Hematopoietic multipotent progenitor cell (in vitro differentiated cells): ENCODE measurements at regions not wholly inside any gene's neighbourhood (a gene's known extent, or its start where the extent isn't known, plus 50 kb on each side); places are given as distances from the start of the nearest gene placed in this dataset.
"Not testable (repeated sequence)": the region's sequence is repeated elsewhere in the genome, so short reads cannot be mapped to it uniquely, and the experiment has no call there.

Source experiments
- DNase-seq, 3 donors: peaks; one replicate each; pipeline ENCODE4 v3.0.0-alpha.2; 2011 to 2015; ENCODE audit warnings: low read depth in 2 of 3, low spot score in 2 of 3

DNA sequence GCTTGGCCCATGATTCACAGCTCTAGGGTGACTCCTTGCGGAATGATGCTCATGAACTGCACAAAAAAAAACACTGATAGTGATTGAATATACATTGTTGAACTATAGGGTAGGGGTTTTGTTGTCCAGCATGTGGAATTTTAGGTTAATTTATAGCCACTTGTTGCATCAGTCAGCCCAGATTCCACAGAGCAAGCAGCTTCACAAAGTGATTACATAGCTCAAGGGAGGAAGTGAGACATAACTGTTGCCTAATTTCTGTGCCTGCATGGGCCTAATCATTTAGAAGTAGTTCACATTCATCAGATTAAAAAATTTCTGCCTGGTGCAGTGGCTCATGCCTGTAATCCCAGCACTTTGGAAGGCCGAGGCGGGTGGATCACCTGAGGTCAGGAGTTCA, 142.2 kb upstream of the ZNF722 start:
- not testable (repeated sequence) for DNase-seq

DNA sequence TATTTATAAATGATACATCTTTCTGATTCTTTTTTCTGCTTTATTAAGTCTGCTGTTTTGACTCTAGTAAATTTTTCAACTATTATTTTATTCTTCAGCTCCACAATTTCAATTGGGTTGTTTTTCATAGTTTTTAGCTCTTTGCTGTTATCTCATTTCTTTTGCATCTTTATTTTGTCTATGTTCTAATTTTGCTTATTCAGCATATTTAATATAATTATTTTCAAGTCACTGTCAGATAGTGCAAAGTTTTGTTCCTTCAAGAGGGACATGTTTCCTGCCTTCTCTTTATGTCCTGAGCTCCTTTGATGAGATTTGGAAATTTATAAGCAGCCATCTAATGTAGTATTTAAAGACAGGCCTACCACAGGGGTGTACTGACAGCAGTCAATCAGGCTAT, 131.5 kb upstream of the ZNF722 start:
- no peak for DNase-seq

GRCh38 chr7:63874242-63874641, 124.4 kb upstream of the ZNF722 start:
- not testable (repeated sequence) for DNase-seq

DNA sequence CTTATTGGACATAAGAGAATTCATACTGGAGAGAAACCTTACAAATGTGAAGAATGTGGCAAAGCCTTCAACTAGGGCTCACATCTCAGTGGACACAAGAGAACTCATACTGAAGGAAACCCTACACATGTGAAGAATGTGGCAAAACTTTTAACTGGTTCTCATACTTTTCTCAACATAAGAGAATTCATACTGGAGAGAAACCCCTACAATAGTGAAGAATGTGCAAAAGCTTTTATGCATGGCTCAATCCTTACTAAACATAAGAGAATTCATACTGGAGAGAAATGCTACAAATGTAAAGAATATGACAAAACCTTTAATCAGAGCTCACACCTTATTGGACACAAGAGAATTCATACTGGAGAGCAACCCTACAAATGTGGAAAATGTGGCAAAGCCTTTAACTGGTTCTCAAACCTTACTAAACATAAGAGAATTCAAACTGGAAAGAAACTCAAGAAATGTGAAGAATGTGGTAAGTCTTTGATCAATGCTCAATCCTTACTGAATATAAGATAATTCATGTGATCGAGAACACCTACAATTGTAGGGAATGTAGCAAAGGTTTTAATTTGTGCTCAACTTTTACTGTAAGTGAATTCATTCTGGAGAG, 121.8 kb upstream of the ZNF722 start:
- no peak for DNase-seq

- DNase-seq: no peak
These were observed 111.6 kb upstream of the ZNF722 start for GRCh38 chr7:63887031-63887430.

DNA sequence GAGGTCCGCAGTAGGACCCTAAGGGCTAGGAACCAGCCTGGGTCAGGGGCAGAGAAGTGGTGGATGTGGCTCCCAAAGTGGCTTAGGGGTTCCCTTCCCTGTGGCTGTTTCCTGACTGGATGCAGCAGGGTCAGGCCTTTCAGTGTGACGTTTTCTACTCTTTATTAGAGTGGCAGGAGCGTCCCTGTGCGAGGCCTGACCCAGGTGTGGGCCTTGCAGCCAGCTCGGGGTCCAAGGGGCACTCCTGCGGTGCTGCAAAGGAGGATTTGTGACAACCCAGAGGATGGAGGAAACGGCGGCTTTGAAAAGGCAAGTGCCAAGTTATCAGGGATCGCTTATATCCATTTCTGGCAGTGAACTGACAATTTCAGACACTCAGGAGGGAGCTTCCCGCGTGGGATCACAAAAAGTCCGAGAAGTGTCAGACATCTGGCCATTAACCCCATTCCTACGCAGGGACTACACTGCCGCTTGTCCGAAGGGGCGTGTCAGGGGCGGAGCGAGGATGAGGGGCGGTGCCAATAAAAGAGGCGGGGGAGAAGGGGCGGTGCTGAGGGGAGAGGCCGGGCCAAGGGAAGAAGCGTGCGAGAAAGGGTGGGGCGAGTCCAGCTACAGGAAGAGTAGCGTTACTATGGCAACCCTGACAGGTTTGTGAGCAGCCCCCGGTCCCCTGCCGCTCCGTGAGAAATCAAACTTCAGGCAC, 98.8 kb upstream of the ZNF722 start:
- peak; percentile 72 to 91 (median 90) for DNase-seq

DNA sequence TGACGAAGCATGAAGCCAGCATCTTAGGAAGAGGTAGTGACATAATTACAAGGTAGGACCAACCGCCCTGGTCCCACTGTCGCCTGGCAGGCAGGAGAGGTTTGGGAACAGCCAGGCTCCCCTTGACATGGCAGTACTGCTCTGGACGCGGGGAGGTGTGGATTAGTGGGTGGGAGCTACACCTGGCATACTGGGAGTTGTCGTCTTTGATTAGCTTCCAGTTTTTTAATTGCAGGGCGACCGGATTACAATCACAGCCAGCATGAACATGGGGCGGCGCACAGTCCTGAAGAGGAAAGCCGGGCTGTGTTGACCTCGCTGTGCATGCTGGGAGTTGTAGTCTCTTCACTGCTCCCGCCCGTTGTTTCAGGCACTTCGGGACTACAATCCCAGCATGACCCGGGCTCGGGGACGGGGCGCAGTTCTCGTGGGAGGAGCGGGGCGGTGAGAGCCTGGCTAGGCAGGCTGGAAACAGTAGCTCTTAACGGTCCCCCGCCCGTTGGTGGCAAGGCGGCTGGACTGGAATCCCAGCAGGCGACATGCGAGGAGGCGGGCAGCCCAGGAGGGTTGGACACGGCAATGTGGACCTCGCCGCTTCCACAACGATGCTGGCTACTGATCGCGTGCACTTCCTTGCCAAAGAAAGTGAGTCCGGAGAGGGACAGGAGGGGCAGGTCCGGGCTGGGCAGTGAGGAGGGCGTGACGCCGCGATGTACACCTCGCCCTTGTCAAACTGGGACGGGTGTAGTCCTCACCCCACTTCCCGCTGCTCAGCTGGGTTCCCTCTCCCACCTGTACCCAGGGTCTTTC, 98.0 kb upstream of the ZNF722 start:
- DNase-seq: peak; percentile 75 to 98 (median 97)

DNA sequence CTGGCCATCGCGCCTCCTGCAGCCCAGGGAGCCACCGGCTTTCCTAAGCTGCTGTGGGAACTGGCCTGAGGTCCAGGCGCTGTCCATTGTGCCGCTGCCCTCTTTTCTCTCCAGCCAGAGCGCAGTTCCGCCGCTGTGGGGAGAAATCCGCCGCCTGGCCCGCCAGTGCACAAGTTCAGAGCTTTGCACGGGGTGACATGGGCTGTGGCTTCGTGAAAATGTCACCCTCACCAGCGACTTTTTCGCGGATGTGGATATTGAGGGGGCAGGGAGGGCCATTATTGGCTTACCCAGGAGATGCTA, 97.5 kb upstream of the ZNF722 start:
- DNase-seq: peak in 2 of 3 donors; percentile 6 to 15

DNA sequence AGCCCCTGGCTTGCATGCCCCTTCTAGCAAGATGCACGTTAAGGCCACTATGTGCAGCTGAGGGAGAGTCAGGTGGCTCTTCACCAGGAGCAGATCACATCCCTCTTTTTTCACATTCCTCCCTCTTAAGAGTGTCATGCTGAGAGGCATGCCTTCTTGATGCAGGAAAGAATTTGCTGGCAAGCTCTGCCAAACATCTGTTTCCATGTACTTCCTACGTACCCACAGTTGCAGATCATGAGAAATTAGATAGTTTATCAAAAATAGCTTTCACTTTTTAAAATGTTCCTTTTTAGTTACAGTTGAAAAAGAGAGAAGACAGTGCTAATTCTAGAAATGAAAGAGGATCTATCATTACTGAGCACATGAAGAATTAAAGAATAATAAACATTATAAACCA, 79.7 kb upstream of the ZNF722 start:
- DNase-seq: peak in 2 of 3 donors; percentile 24 to 75

- DNase-seq: no peak
These were observed 73.4 kb upstream of the ZNF722 start for GRCh38 chr7:63925262-63925625.

DNA sequence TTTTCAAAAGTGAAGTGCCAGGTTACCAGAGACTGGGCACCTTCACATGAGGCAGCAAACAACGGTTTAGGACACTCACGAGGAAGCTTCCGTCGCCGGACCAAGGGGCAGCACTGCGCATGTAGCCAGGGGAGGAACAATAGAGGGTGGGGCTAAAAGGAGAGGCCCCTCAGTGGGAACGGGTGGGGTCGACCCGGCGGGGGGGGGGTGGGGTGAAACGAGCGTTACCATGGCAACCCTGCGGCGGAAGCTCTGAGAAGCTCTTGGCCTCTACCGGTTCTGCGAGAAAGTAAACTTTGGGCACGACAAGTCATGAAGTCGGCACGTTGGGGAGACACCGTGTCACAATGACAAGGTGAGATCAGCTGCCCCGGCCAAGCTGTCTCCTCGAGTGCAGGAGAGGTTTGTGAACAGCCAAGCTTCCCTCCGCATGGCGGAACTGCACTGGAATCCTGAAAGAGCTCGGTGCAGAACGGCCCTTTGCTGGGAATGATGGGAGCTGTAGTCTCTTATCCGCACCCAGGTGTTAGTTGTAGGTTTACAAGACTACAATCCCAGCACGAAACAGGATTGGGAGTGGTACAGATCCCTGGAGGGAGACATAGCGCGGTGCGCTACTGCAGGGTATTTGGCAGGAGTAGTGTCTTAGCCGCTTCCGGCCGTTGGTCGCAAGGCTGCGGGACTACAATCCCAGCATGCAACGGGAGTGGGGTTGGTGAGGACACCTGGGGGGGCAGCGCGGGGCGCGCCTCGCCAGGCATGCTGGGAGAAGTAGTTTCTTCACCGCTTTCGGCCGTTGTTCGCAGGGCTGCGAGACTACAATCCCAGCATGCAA, 72.8 kb upstream of the ZNF722 start:
- peak; percentile 90 to 97 (median 96) for DNase-seq

DNA sequence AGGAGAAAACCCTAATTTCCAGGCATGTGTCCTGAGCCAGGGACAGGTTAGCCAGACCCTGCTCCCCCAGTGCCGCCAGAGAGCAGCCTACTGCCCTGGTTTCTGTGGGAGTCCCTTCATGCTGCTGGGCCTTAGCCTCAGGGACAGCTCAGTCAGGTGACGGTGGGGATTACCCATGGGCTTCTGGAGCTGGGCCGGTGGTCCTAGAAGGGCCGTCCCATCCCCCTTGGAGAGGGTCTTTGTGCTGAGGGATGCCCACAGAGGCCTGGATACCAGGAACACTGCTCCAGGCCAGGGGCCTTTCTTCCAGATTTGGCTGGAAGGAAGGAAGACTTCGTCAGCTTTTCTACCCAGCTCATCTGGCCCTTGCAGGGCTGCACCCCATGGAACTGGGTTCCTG, 71.4 kb upstream of the ZNF722 start:
- no peak for DNase-seq

GRCh38 chr7:63931057-63931600, 67.5 kb upstream of the ZNF722 start:
- no peak for DNase-seq

DNA sequence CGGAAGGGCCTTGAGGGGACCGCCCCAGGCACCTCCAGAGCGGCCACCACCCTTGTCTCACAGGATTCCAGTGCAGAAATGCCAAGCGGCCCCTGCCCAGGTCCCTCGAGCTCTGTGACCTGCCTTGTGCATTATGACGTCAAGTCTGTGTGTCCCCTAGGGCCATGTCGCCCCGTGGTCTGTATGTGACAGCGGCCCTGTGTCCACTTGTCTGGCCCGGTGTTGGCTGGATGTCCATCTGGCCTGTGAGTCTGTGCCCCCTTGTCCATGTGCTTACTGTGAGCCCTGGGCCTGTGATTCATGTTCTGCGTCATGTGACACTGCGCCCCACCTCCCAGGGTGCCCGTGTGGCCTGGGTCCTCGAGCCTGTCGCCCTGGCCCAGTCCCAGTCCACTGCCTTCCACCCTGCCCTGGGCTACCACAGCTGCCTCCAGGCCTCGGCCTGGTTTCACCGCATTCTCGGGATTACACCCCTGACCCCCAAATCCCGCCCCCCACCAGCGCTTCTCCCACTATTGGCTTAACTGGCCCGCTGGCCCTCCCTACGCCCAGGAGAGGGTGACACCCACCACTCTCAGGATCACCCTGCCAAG, 66.6 kb upstream of the ZNF722 start:
- DNase-seq: no peak
